Bronchial epithelial cell (primary cell): ENCODE measurements at regions not wholly inside any gene's neighbourhood (a gene's known extent, or its start where the extent isn't known, plus 50 kb on each side); places are given as distances from the start of the nearest gene placed in this dataset.

Experiments used
- DNase-seq: peaks from one replicate; pipeline ENCODE4 v3.0.0-alpha.2; 2010; ENCODE audit warnings: low read depth
- FAIRE-seq: peaks from 2 replicates; lab custom pipeline; 2011; peaks lifted over from hg19 to GRCh38; lab: Jason Lieb, UNC
- H3K27me3 ChIP-seq: 2 replicates; pipeline ENCODE4 v1.5.1; 2011; ENCODE audit warnings: low read length; ENCODE audit not compliant: control insufficient read depth, insufficient read depth
- H3K36me3 ChIP-seq: 2 replicates; pipeline ENCODE4 v1.5.1; 2011; ENCODE audit warnings: low read length; ENCODE audit not compliant: control insufficient read depth, insufficient read depth
- H3K4me3 ChIP-seq: 2 replicates; pipeline ENCODE4 v1.5.1; 2011; ENCODE audit warnings: mild to moderate bottlenecking, low read depth, low read length, control low read depth
- TF ChIP-seq, protein P1 (sequence below): IDR thresholded peaks from 2 replicates; pipeline ENCODE4 v1.5.1; 2011; ENCODE audit warnings: mild to moderate bottlenecking, moderate library complexity, low read length, control low read depth, inconsistent platforms; ENCODE audit not compliant: insufficient read depth, severe bottlenecking

DNA sequence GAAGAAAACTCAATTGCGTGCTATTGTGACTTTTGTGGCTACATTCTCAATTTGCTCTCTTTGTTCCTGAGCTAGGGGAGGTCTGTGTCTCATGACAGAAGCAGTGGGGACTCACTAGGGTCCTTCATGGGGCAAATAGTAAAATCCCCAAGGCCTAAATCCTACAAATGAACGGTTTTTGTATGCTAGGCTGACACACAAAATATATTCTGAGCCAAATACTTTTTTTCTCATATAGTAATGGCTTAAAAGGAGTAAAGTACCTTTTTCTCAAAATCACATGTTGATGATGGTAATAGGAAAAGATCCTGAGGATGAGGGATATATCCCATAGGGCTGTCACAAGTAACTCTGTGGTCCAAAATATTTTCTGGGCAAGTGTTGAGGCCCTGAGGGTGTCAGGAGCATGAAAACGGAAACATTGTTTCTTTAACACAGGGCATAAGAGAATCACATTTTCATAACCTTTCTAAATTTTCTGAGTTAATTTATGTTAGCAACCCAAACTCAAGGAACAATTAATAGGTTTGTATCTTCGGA, 77.5 kb upstream of the CNTNAP4 start:
- FAIRE-seq (no peak), DNase-seq (no peak)
- Histone ChIP-seq H3K4me3 (no peak overlapping the region), H3K27me3 (no peaks in the 10 kb centered on the region), H3K36me3 (no peaks in the 10 kb centered on the region)
- TF ChIP-seq, protein P1, sequence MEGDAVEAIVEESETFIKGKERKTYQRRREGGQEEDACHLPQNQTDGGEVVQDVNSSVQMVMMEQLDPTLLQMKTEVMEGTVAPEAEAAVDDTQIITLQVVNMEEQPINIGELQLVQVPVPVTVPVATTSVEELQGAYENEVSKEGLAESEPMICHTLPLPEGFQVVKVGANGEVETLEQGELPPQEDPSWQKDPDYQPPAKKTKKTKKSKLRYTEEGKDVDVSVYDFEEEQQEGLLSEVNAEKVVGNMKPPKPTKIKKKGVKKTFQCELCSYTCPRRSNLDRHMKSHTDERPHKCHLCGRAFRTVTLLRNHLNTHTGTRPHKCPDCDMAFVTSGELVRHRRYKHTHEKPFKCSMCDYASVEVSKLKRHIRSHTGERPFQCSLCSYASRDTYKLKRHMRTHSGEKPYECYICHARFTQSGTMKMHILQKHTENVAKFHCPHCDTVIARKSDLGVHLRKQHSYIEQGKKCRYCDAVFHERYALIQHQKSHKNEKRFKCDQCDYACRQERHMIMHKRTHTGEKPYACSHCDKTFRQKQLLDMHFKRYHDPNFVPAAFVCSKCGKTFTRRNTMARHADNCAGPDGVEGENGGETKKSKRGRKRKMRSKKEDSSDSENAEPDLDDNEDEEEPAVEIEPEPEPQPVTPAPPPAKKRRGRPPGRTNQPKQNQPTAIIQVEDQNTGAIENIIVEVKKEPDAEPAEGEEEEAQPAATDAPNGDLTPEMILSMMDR: no peak

DNA sequence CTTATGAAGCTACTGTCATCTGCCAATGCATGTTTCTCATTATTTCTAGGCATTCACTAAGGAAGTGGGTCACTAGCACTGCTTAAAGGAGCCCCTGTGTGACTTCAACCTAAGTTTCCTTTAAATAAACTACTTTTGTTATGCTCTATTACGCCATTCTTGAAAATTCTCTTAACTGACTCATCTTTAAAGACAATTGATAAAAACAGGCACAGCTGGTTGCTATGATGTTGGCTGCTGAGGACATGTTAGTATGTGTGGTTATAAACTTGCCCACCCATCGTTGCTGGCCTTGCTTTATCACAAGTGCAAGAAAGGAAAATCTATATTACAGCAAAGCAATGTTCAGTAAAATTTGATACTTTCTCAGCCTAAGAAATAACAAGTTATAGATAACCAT, 75.8 kb upstream of the CNTNAP4 start:
- TF ChIP-seq, protein P1: no peak
- Histone ChIP-seq H3K36me3 (no peaks in the 10 kb centered on the region), H3K27me3 (no peaks in the 10 kb centered on the region), H3K4me3 (no peak overlapping the region)
- DNase-seq (no peak), FAIRE-seq (no peak)

DNA sequence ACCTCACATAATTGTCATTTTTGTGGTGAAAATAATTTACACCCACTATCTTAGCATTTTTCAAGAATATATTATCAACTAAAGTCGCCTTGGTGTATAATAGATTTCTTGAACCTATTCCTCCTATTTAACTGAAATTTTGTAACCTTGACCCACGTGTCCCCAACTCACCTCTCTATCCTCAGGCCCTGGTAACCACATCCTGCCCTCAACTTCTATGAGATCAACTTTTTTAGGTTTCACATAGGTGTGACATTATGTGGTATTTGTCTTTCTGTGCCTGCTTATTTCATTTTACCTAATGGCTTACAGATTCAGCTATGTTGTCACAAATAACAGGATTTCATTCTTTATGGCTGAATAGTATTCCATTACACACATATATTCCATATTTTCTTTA, 73.0 kb upstream of the CNTNAP4 start:
- FAIRE-seq (no peak), DNase-seq (no peak)
- Histone ChIP-seq H3K4me3 (no peak overlapping the region), H3K27me3 (no peaks in the 10 kb centered on the region), H3K36me3 (no peaks in the 10 kb centered on the region)
- TF ChIP-seq, protein P1: no peak

DNA sequence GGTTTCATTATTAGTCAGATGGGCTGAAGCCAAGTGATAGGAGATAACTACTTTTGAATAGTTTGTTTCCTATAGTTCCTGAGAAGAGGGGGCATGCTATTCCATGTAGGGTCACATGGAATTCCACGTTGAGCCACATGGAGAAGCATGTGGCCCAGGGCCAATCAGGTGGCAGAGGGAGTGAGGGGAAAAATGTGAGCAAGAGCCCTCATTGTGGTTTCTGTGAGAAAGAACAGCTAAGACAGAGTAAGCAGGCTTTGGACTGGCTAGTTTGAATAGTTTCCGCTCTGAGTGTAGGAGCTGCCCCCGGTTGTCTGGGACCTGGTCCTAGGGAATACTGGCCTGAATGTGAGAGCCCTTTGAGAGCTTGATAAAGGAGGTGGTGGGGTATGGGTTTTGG, 69.9 kb upstream of the CNTNAP4 start:
- TF ChIP-seq, protein P1: no peak
- H3K36me3 ChIP-seq: no peaks in the 10 kb centered on the region
- no peak overlapping the region for H3K4me3 ChIP-seq
- no peak for FAIRE-seq
- DNase-seq: no peak
- H3K27me3 ChIP-seq: no peaks in the 10 kb centered on the region

DNA sequence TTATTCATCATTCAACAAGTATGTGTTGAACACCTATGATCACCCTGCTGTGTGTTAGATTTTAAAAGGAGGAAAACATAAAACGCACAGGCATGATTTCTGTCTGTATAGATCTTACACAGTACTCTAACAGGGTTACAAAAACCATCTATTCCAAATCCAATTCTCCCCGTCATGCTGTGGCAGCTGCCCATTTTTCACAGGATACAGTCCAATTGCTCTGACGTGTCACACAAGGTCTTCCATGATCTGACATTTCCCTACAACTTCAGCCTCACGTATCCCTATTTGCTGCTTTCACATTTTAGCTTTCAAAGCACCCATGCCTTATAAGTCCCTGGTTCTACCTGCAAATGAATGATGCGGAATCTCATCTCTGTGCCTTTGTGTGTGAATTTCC, 67.0 kb upstream of the CNTNAP4 start:
- FAIRE-seq: no peak
- DNase-seq: no peak
- TF ChIP-seq, protein P1: no peak
- Histone ChIP-seq H3K4me3 (no peak overlapping the region), H3K27me3 (no peaks in the 10 kb centered on the region), H3K36me3 (no peaks in the 10 kb centered on the region)

DNA sequence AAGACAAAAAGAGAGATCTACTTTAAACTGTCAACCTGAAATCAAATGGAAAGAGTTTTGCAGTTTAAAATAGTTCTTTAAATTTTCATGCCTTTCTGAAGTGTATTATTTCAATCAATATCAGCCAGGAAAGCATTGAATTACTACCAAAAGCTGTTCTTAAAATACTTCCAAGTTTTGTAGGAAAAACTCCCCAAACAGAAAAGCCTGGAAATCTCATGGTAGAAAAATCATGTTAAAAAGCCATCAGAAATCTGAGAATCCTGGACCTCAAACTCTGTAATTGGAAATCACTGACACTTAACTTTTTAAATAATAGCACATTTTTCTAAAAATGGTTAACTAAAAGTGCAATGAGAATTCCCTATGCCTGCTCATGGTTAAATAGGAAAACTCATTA, 63.3 kb upstream of the CNTNAP4 start:
- DNase-seq (no peak), FAIRE-seq (no peak)

More for the DNA sequence above, 63.3 kb upstream of the CNTNAP4 start:
- H3K4me3 ChIP-seq: no peak overlapping the region
- TF ChIP-seq, protein P1: no peak
- H3K27me3 ChIP-seq: no peaks in the 10 kb centered on the region
- H3K36me3 ChIP-seq: no peaks in the 10 kb centered on the region
